Prostate gland (tissue), 2 donors: ENCODE measurements at regions not wholly inside any gene's neighbourhood (a gene's known extent, or its start where the extent isn't known, plus 50 kb on each side); places are given as distances from the start of the nearest gene placed in this dataset.

Source experiments
- CTCF ChIP-seq, 4 experiments: fragments of 200-600 bp in 2 of 4; fragments of 450-650 bp in 2 of 4; sonication (generic) in 2 of 4; IDR thresholded peaks; 1 replicate in 3 of 4; 2 replicates in 1 of 4; pipeline ENCODE4 v1.5.1; 2016 to 2019; ENCODE audit warnings: antibody characterized with exemption in 4 of 4, mild to moderate bottlenecking in 2 of 4, moderate library complexity in 2 of 4
- POLR2A ChIP-seq: fragments of 450-650 bp; IDR thresholded peaks from one replicate; pipeline ENCODE4 v1.6.1; 2016; ENCODE audit warnings: antibody characterized with exemption, mild to moderate bottlenecking
- POLR2AphosphoS5 ChIP-seq: sonication (generic); formaldehyde crosslinking; IDR thresholded peaks from one replicate; pipeline ENCODE4 v1.6.1; 2017; ENCODE audit warnings: antibody characterized with exemption

GRCh38 chr5:87778876-87779275 lies 366.1 kb upstream of the CCNH start:
- TF ChIP-seq CTCF (IDR thresholded peaks at IDR 0.05) (no peak), POLR2A (no peak), POLR2AphosphoS5 (no peak)
